ENCODE measurements at regions not wholly inside any gene's neighbourhood (a gene's known extent, or its start where the extent isn't known, plus 50 kb on each side); places are given as distances from the start of the nearest gene placed in this dataset.

GRCh38 chr6:4682431-4683097, 93.6 kb upstream of the CDYL start:
- TF ChIP-seq CTCF (IDR thresholded peaks at IDR 0.05): no peak
- no peak for TF ChIP-seq POLR2A (IDR thresholded peaks at IDR 0.05)
